ENCODE measurements at regions not wholly inside any gene's neighbourhood (a gene's known extent, or its start where the extent isn't known, plus 50 kb on each side); places are given as distances from the start of the nearest gene placed in this dataset.
A peak's percentile ranks its signal among the peaks of the same experiment; 100 is the strongest.

DNA sequence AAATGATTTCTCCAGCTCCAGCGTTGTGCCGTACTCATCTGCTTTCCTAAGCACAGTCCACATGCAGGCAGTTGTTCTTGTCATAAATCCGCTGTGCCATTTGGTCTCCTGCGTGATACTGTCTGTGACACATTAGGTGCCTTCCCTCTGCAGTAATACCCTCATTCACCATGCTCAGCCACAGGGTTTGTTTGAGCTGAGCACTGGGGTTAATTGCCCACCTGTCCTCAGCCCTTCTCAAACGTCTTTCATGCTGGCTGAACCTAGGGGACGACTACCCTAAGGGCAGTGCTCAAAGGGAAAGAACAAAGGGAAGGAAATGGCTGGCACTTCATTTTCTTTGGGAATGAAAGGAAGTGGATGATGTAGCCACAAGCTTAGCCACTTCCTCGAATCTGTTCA, 64.2 kb upstream of the MYLIP start:
- TF ChIP-seq, protein P1, sequence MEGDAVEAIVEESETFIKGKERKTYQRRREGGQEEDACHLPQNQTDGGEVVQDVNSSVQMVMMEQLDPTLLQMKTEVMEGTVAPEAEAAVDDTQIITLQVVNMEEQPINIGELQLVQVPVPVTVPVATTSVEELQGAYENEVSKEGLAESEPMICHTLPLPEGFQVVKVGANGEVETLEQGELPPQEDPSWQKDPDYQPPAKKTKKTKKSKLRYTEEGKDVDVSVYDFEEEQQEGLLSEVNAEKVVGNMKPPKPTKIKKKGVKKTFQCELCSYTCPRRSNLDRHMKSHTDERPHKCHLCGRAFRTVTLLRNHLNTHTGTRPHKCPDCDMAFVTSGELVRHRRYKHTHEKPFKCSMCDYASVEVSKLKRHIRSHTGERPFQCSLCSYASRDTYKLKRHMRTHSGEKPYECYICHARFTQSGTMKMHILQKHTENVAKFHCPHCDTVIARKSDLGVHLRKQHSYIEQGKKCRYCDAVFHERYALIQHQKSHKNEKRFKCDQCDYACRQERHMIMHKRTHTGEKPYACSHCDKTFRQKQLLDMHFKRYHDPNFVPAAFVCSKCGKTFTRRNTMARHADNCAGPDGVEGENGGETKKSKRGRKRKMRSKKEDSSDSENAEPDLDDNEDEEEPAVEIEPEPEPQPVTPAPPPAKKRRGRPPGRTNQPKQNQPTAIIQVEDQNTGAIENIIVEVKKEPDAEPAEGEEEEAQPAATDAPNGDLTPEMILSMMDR (IDR thresholded peaks at IDR 0.05), result no peak
- Histone ChIP-seq H3K4me1 (ENCODE audit: control insufficient read depth in 1 of 2, insufficient read depth in 2 of 2, low read length in 2 of 2) (peaks cover 0 to 4% of the 10 kb centered on the region in 2 donors), H3K36me3 (replicated peaks in 1 of 2; ENCODE audit: control insufficient read depth in 1 of 2, insufficient read depth in 2 of 2, low read length in 2 of 2) (no peaks in the 10 kb centered on the region), H3K79me2 (ENCODE audit: insufficient read depth, low read length) (no peaks in the 10 kb centered on the region), H2AFZ (ENCODE audit: insufficient read depth, low read depth, low read length, poor library complexity, severe bottlenecking) (no peak overlapping the region), H3K4me3 (replicated peaks in 1 of 3; ENCODE audit: low read depth in 2 of 3, low read length in 3 of 3) (no peak overlapping the region), H3K27me3 (ENCODE audit: control insufficient read depth in 2 of 2, insufficient read depth in 2 of 2, low read length in 2 of 2) (no peaks in the 10 kb centered on the region), H3K9me3 (replicated peaks in 1 of 2; ENCODE audit: control insufficient read depth in 1 of 2, insufficient read depth in 1 of 2, low read length in 2 of 2) (no peaks in the 10 kb centered on the region), H3K4me2 (replicated peaks; ENCODE audit: extremely low read depth, low read length, poor library complexity, severe bottlenecking) (no peak overlapping the region), H3K9ac (ENCODE audit: insufficient read depth, low read length, poor library complexity, severe bottlenecking) (no peak overlapping the region), H4K20me1 (ENCODE audit: insufficient read depth, low read length) (no peaks in the 10 kb centered on the region), H3K27ac (ENCODE audit: low read depth in 1 of 2, low read length in 2 of 2) (no peak overlapping the region)
- no peak for DNase-seq
- peaks cover 0 to 7% (median 1%) of the 10 kb centered on the region in 7 donors for H3K9me3 Mint-ChIP-seq
- peaks cover 0 to 5% (median 0%) of the 10 kb centered on the region in 3 donors for H3K27me3 Mint-ChIP-seq (ENCODE audit: low read depth in 3 of 3)
- H3K4me1 Mint-ChIP-seq, result peaks cover 7% of the 10 kb centered on the region
- no peaks in the 10 kb centered on the region for H3K36me3 Mint-ChIP-seq
- intact Hi-C loops (cut with micrococcal nuclease), result no loop called here
- 80% methylated on average over 4 of the region's 7 CpGs for WGBS (ENCODE audit: insufficient coverage)
- no peak overlapping the region for H3K4me3 Mint-ChIP-seq
- peak overlapping the region in 1 of 7 donors; percentile 55 for H3K27ac Mint-ChIP-seq

DNA sequence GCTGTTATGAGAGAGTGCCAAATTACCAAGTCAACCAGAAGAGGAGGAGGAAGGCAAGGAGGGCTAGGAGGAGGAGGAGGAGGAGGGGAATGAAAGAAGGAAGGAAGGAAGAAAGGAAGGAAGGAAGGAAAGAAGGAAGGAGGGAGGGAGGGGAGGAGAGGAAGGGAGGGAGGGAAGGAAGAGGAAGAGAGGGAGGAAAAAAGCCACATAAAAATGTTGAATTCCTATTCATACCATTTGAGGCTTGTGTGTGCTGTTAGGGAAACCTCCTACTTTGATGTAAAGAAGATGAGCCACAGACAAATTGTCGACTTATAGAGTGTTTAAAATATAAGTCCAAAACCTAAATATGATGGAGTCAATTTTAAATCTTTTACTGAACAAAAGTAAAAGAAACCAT, 65.3 kb upstream of the MYLIP start:
- H3K4me1 Mint-ChIP-seq, result peaks cover 7% of the 10 kb centered on the region
- H4K20me1 ChIP-seq (ENCODE audit: insufficient read depth, low read length), result no peaks in the 10 kb centered on the region
- intact Hi-C loops (cut with micrococcal nuclease), result no loop called here
- peaks cover 0 to 5% (median 0%) of the 10 kb centered on the region in 3 donors for H3K27me3 Mint-ChIP-seq (ENCODE audit: low read depth in 3 of 3)
- no peak overlapping the region for H3K9ac ChIP-seq (ENCODE audit: insufficient read depth, low read length, poor library complexity, severe bottlenecking)
- TF ChIP-seq, protein P1 (IDR thresholded peaks at IDR 0.05), result no peak
- peaks cover 0 to 5% (median 0%) of the 10 kb centered on the region in 7 donors for H3K9me3 Mint-ChIP-seq
- WGBS (ENCODE audit: insufficient coverage), result no CpG with 5 or more reads among the region's 1 CpG
- no peaks in the 10 kb centered on the region for H3K79me2 ChIP-seq (ENCODE audit: insufficient read depth, low read length)
- peaks cover 0 to 4% of the 10 kb centered on the region in 2 donors for H3K4me1 ChIP-seq (ENCODE audit: control insufficient read depth in 1 of 2, insufficient read depth in 2 of 2, low read length in 2 of 2)
- H3K4me2 ChIP-seq (replicated peaks; ENCODE audit: extremely low read depth, low read length, poor library complexity, severe bottlenecking), result no peak overlapping the region
- H3K27me3 ChIP-seq (ENCODE audit: control insufficient read depth in 2 of 2, insufficient read depth in 2 of 2, low read length in 2 of 2), result no peaks in the 10 kb centered on the region
- no peaks in the 10 kb centered on the region for H3K36me3 Mint-ChIP-seq
- no peak overlapping the region for H3K4me3 ChIP-seq (replicated peaks in 1 of 3; ENCODE audit: low read depth in 2 of 3, low read length in 3 of 3)
- H3K27ac Mint-ChIP-seq, result no peak overlapping the region
- H3K27ac ChIP-seq (ENCODE audit: low read depth in 1 of 2, low read length in 2 of 2), result no peak overlapping the region
- no peak overlapping the region for H2AFZ ChIP-seq (ENCODE audit: insufficient read depth, low read depth, low read length, poor library complexity, severe bottlenecking)
- H3K4me3 Mint-ChIP-seq, result no peak overlapping the region
- no peaks in the 10 kb centered on the region for H3K9me3 ChIP-seq (replicated peaks in 1 of 2; ENCODE audit: control insufficient read depth in 1 of 2, insufficient read depth in 1 of 2, low read length in 2 of 2)
- DNase-seq, result no peak
- no peaks in the 10 kb centered on the region for H3K36me3 ChIP-seq (replicated peaks in 1 of 2; ENCODE audit: control insufficient read depth in 1 of 2, insufficient read depth in 2 of 2, low read length in 2 of 2)

Data from CD14-positive monocyte (primary cell).